ENCODE measurements at regions not wholly inside any gene's neighbourhood (a gene's known extent, or its start where the extent isn't known, plus 50 kb on each side); places are given as distances from the start of the nearest gene placed in this dataset.

DNA sequence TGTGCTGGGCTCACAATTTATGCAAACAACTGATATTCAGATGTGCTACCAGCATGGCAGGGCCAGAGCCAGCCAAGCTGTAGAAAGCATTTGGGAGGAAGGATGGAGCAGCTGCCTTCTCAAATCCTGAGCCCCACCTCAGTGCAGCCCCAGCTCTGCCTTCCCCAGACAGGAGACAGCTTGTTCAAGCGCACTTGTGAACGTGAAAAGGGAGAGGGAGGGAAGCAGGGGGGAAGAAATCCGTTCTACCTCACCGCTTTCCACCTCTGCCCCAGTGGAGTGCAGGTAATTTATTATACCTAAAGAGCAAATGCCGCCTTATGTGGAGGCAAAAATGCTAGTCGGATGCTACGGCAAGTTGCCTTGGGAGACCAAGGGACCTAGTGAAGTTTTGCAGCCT is 66.0 kb upstream of the SLC14A2 start:
- TF ChIP-seq, protein P1, sequence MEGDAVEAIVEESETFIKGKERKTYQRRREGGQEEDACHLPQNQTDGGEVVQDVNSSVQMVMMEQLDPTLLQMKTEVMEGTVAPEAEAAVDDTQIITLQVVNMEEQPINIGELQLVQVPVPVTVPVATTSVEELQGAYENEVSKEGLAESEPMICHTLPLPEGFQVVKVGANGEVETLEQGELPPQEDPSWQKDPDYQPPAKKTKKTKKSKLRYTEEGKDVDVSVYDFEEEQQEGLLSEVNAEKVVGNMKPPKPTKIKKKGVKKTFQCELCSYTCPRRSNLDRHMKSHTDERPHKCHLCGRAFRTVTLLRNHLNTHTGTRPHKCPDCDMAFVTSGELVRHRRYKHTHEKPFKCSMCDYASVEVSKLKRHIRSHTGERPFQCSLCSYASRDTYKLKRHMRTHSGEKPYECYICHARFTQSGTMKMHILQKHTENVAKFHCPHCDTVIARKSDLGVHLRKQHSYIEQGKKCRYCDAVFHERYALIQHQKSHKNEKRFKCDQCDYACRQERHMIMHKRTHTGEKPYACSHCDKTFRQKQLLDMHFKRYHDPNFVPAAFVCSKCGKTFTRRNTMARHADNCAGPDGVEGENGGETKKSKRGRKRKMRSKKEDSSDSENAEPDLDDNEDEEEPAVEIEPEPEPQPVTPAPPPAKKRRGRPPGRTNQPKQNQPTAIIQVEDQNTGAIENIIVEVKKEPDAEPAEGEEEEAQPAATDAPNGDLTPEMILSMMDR (IDR thresholded peaks at IDR 0.05; ENCODE audit: low read depth, low read length) = no peak
- no peaks in the 10 kb centered on the region for H3K27me3 ChIP-seq

DNA sequence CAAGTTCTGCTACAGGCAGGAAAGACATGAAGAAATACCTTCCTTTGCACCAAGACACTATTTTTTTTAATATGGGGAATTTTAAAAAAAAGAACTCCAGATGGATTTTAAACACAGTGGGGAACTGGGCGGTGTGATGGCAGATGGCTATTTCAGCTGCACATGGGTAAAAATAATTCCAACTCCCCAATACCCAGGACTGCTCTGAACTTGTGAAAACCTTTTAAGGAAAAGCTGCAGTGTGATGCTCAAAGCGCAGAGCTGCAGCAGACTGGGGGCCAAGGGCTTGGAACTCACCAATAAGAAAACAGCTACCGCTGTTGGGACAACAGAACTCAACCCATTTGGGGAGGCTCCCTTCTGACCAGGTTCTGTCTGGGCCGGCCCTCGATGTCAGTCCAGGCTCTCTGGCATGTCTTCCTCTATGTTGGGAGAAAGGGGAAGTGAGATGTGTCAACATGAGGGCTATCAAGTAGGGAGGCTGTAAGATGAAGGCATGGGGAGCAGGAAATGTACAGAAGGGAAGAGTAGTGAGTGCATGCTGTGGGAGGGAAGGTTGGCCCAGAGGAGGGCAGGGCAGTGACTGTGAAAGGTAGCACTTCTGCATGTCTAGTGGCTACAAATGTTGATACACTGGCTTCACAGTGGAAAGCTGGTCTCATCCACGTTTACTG is 64.0 kb upstream of the SLC14A2 start:
- Histone ChIP-seq H3K27me3 (no peaks in the 10 kb centered on the region), H3K9me3 (no peaks in the 10 kb centered on the region), H3K36me3 (no peaks in the 10 kb centered on the region), H3K4me1 (no peaks in the 10 kb centered on the region), H3K4me3 (ENCODE audit: low read depth, low read length) (no peak overlapping the region)
- TF ChIP-seq, protein P1 (IDR thresholded peaks at IDR 0.05; ENCODE audit: low read depth, low read length) = no peak
- DNase-seq = no peak

More for the DNA sequence above, 66.0 kb upstream of the SLC14A2 start:
- no peaks in the 10 kb centered on the region for H3K9me3 ChIP-seq
- DNase-seq = no peak
- H3K4me3 ChIP-seq (ENCODE audit: low read depth, low read length) = no peak overlapping the region
- no peaks in the 10 kb centered on the region for H3K36me3 ChIP-seq
- no peaks in the 10 kb centered on the region for H3K4me1 ChIP-seq

DNA sequence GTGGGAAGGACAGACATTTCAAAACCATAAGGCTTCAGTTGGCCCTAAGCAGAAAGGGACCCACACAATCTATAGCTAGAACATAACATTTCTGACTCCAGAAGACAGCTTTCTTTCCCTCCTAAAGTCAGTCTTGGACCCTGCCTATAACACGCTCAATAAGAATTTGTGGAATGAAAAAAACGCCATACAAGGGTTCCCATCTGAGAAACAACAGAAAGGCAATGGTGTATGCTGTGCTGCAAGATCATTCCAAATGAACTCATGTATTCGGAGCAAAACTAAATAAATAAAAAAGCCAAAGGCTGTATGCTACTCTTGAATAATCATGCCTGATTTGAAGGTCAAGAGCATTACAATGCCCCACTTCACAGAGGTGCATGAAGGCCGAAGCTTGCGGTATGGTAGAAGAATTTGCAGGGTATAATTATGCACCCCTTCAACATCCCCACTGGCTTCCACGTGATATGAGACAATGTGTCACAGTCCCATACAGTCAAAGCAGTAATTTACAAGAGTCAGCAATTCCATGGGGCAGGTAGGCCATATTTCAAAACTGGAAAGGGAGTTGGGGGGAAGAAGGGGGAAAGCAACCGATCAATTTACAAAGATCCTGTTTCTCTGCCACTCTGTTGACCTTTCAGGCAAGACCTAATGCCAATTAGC is 61.4 kb upstream of the SLC14A2 start:
- H3K4me3 ChIP-seq (ENCODE audit: low read depth, low read length) = no peak overlapping the region
- H3K4me1 ChIP-seq = no peaks in the 10 kb centered on the region
- no peaks in the 10 kb centered on the region for H3K27me3 ChIP-seq
- no peak for DNase-seq
- TF ChIP-seq, protein P1 (IDR thresholded peaks at IDR 0.05; ENCODE audit: low read depth, low read length) = no peak
- H3K36me3 ChIP-seq = no peaks in the 10 kb centered on the region
- H3K9me3 ChIP-seq = no peaks in the 10 kb centered on the region

DNA sequence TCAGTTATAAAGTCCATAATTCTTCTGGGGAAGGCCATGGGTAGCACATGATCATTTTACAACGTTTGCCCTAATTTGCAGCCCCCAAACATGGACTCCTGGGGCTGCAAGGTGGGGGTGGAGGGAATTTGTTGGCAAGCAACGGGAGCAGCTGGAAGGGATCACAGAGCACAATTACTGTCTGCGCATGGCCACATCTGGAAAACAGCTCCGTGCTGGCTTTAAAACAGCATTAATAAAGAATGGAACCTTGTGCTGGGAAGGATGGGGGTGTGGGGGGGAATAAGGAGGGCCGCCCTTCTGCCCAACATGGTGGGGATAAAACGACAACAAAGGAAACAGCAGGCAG is 60.9 kb upstream of the SLC14A2 start:
- no peaks in the 10 kb centered on the region for H3K4me1 ChIP-seq
- no peaks in the 10 kb centered on the region for H3K36me3 ChIP-seq
- DNase-seq = no peak
- no peaks in the 10 kb centered on the region for H3K9me3 ChIP-seq
- H3K4me3 ChIP-seq (ENCODE audit: low read depth, low read length) = no peak overlapping the region
- H3K27me3 ChIP-seq = no peaks in the 10 kb centered on the region
- TF ChIP-seq, protein P1 (IDR thresholded peaks at IDR 0.05; ENCODE audit: low read depth, low read length) = no peak

DNA sequence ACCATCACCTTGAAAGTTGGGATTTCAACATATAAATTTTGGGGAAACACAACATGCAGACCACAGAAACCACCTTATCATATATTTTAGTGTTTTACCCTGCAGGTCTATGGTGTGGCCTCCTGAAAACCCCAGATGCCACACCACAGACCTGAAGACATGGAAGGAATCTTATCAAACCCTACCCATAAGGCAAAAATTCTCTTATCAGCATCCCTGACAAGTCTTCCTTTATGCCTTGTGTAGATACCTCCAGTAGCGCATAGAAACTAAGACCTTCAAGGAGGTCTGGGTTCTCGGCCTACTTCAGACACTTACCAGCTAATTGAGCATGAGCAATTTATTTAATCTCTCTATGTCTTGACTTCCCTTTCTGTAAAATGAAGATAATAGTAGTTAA is 59.1 kb upstream of the SLC14A2 start:
- Histone ChIP-seq H3K4me1 (no peaks in the 10 kb centered on the region), H3K4me3 (ENCODE audit: low read depth, low read length) (no peak overlapping the region), H3K9me3 (no peaks in the 10 kb centered on the region), H3K36me3 (no peaks in the 10 kb centered on the region), H3K27me3 (no peaks in the 10 kb centered on the region)
- DNase-seq = no peak
- TF ChIP-seq, protein P1 (IDR thresholded peaks at IDR 0.05; ENCODE audit: low read depth, low read length) = no peak

DNA sequence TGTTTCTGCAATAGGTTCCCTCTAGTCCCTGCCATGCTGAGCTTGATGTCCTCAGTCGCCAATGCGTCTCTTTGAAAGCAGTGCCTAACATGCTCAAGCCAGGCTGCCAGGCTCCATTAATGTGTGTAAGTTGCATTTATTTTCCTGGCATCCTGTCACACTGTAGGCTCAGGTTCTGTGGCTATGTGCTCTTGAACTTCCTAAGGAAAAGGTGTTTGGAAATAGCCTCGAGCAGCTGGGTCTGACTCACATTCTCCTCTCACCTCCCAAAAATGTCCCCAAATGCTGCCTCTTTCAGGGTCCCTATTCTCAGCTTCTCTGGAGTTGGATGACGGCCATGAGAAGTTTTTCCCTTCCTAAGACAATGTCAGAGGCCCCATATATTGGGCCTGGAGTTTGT is 58.0 kb upstream of the SLC14A2 start:
- no peak for DNase-seq
- Histone ChIP-seq H3K4me3 (ENCODE audit: low read depth, low read length) (no peak overlapping the region), H3K36me3 (no peaks in the 10 kb centered on the region), H3K4me1 (no peaks in the 10 kb centered on the region), H3K9me3 (no peaks in the 10 kb centered on the region), H3K27me3 (no peaks in the 10 kb centered on the region)
- TF ChIP-seq, protein P1 (IDR thresholded peaks at IDR 0.05; ENCODE audit: low read depth, low read length) = no peak

Measured in BE2C (cell line).